Uterus (tissue), 2 donors: ENCODE measurements at regions not wholly inside any gene's neighbourhood (a gene's known extent, or its start where the extent isn't known, plus 50 kb on each side); places are given as distances from the start of the nearest gene placed in this dataset.

Experiments used
- POLR2A ChIP-seq, 2 donors: fragments of 450-650 bp; IDR thresholded peaks; one replicate each; pipeline ENCODE4 v1.6.1; 2016; ENCODE audit warnings: antibody characterized with exemption in 2 of 2, mild to moderate bottlenecking in 1 of 2, moderate library complexity in 1 of 2
- TF ChIP-seq, protein P1 (sequence below), 4 experiments: fragments of 200-600 bp in 2 of 4; fragments of 450-650 bp in 2 of 4; sonication (generic) in 2 of 4; IDR thresholded peaks; one replicate each; pipeline ENCODE4 v1.5.1; 2016 to 2019; ENCODE audit warnings: antibody characterized with exemption in 4 of 4, mild to moderate bottlenecking in 2 of 4, moderate library complexity in 1 of 4

DNA sequence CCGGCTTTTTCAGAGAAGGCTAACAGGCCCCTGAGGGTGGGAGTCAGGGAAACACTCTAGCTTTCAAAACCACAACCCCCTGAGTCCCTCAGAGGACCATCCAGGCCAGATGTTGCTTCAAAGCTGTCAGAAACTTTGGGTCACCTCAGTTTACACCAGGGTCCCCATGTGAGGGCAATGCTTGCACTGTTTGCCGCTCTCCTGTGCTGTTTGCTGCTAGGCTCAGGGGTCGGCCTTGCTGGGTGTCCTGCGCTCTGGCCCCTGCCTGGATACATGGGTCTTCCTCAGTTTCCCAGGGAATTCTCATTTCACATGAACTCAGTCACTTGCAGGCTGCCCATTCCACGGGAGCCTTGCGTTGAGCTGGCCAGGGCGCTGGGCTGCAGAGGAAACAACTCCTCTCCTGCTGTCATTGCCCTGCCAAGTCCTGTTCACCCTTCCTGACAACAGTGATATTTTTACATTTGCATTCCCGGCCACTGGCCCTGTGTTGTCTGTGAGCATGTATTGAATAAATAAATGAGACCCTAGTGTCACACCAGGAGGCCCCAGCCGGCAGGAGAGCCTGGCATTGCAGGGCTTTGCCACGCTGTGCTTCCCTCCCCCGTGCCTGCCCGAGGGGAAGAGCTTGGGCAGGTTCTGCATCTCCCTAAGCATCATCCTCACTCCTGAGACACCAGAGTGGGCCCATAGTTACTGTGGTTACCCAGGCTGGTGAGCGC lies 73.2 kb upstream of the RAB6C start:
- TF ChIP-seq, protein P1, sequence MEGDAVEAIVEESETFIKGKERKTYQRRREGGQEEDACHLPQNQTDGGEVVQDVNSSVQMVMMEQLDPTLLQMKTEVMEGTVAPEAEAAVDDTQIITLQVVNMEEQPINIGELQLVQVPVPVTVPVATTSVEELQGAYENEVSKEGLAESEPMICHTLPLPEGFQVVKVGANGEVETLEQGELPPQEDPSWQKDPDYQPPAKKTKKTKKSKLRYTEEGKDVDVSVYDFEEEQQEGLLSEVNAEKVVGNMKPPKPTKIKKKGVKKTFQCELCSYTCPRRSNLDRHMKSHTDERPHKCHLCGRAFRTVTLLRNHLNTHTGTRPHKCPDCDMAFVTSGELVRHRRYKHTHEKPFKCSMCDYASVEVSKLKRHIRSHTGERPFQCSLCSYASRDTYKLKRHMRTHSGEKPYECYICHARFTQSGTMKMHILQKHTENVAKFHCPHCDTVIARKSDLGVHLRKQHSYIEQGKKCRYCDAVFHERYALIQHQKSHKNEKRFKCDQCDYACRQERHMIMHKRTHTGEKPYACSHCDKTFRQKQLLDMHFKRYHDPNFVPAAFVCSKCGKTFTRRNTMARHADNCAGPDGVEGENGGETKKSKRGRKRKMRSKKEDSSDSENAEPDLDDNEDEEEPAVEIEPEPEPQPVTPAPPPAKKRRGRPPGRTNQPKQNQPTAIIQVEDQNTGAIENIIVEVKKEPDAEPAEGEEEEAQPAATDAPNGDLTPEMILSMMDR (IDR thresholded peaks at IDR 0.05): no peak
- no peak for TF ChIP-seq POLR2A (IDR thresholded peaks at IDR 0.05)
